ENCODE measurements at regions not wholly inside any gene's neighbourhood (a gene's known extent, or its start where the extent isn't known, plus 50 kb on each side); places are given as distances from the start of the nearest gene placed in this dataset.
A peak's percentile ranks its signal among the peaks of the same experiment; 100 is the strongest.

GRCh38 chr11:10930972-10931760 is 73.3 kb upstream of the ZBED5 start:
- H3K79me2 ChIP-seq (ENCODE audit: insufficient read depth, low read length), result no peaks in the 10 kb centered on the region
- no peaks in the 10 kb centered on the region for H3K9me3 ChIP-seq (ENCODE audit: insufficient read depth, low read depth, low read length)
- H3K4me3 ChIP-seq (ENCODE audit: insufficient read depth, low read depth, low read length), result peak overlapping the region; percentile 64
- H3K4me2 ChIP-seq (ENCODE audit: low read length), result peak overlapping the region; percentile 94
- H3K9ac ChIP-seq (ENCODE audit: low read length), result peak overlapping the region; percentile 90
- no peaks in the 10 kb centered on the region for H3K9me3 Mint-ChIP-seq (ENCODE audit: unreplicated experiment)
- H3K4me3 Mint-ChIP-seq (ENCODE audit: unreplicated experiment), result peak overlapping the region; percentile 90
- H3K27me3 ChIP-seq (ENCODE audit: insufficient read depth, low read length), result no peaks in the 10 kb centered on the region
- peaks cover 11% of the 10 kb centered on the region for H3K4me1 Mint-ChIP-seq (ENCODE audit: low read depth, unreplicated experiment)
- H3K27me3 Mint-ChIP-seq (ENCODE audit: low read depth, unreplicated experiment), result peaks cover 8% of the 10 kb centered on the region
- no peaks in the 10 kb centered on the region for H4K20me1 ChIP-seq (ENCODE audit: insufficient read depth, low read length)
- H3K36me3 Mint-ChIP-seq (ENCODE audit: low read depth, unreplicated experiment), result no peaks in the 10 kb centered on the region
- peak overlapping the region; percentile 71 for H3K27ac ChIP-seq (ENCODE audit: low read depth, low read length)
- H3K4me1 ChIP-seq (ENCODE audit: insufficient read depth, low read length), result peaks cover 16% of the 10 kb centered on the region
- no peak for TF ChIP-seq EZH2 (IDR thresholded peaks at IDR 0.05; ENCODE audit: insufficient read depth, low read length)
- TF ChIP-seq, protein P1, sequence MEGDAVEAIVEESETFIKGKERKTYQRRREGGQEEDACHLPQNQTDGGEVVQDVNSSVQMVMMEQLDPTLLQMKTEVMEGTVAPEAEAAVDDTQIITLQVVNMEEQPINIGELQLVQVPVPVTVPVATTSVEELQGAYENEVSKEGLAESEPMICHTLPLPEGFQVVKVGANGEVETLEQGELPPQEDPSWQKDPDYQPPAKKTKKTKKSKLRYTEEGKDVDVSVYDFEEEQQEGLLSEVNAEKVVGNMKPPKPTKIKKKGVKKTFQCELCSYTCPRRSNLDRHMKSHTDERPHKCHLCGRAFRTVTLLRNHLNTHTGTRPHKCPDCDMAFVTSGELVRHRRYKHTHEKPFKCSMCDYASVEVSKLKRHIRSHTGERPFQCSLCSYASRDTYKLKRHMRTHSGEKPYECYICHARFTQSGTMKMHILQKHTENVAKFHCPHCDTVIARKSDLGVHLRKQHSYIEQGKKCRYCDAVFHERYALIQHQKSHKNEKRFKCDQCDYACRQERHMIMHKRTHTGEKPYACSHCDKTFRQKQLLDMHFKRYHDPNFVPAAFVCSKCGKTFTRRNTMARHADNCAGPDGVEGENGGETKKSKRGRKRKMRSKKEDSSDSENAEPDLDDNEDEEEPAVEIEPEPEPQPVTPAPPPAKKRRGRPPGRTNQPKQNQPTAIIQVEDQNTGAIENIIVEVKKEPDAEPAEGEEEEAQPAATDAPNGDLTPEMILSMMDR (IDR thresholded peaks at IDR 0.05; ENCODE audit: insufficient read depth, low read depth, low read length), result no peak
- peak; percentile 73 for DNase-seq (ENCODE audit: low read depth)
- H3K36me3 ChIP-seq (ENCODE audit: insufficient read depth, low read length), result no peaks in the 10 kb centered on the region
- H3K27ac Mint-ChIP-seq (ENCODE audit: unreplicated experiment), result peak overlapping the region; percentile 77
- peak overlapping the region; percentile 86 for H2AFZ ChIP-seq (ENCODE audit: low read depth, low read length)
- FAIRE-seq, result no peak

GRCh38 chr11:10930224-10930971 is 72.5 kb upstream of the ZBED5 start:
- peaks cover 16% of the 10 kb centered on the region for H3K4me1 ChIP-seq (ENCODE audit: insufficient read depth, low read length)
- peak overlapping the region; percentile 94 for H3K4me2 ChIP-seq (ENCODE audit: low read length)
- DNase-seq (ENCODE audit: low read depth) (no peak), FAIRE-seq (no peak)
- H3K27ac Mint-ChIP-seq (ENCODE audit: unreplicated experiment), result peak overlapping the region; percentile 88
- H3K4me3 ChIP-seq (ENCODE audit: insufficient read depth, low read depth, low read length), result peak overlapping the region; percentile 64
- H4K20me1 ChIP-seq (ENCODE audit: insufficient read depth, low read length), result no peaks in the 10 kb centered on the region
- H3K9me3 Mint-ChIP-seq (ENCODE audit: unreplicated experiment), result no peaks in the 10 kb centered on the region
- H3K36me3 Mint-ChIP-seq (ENCODE audit: low read depth, unreplicated experiment), result no peaks in the 10 kb centered on the region
- peak overlapping the region; percentile 71 for H3K27ac ChIP-seq (ENCODE audit: low read depth, low read length)
- no peaks in the 10 kb centered on the region for H3K9me3 ChIP-seq (ENCODE audit: insufficient read depth, low read depth, low read length)
- peak overlapping the region; percentile 86 for H2AFZ ChIP-seq (ENCODE audit: low read depth, low read length)
- H3K4me3 Mint-ChIP-seq (ENCODE audit: unreplicated experiment), result peak overlapping the region; percentile 84
- H3K27me3 ChIP-seq (ENCODE audit: insufficient read depth, low read length), result no peaks in the 10 kb centered on the region
- TF ChIP-seq EZH2 (IDR thresholded peaks at IDR 0.05; ENCODE audit: insufficient read depth, low read length), result no peak
- peak overlapping the region; percentile 90 for H3K9ac ChIP-seq (ENCODE audit: low read length)
- H3K79me2 ChIP-seq (ENCODE audit: insufficient read depth, low read length), result no peaks in the 10 kb centered on the region
- peaks cover 6% of the 10 kb centered on the region for H3K27me3 Mint-ChIP-seq (ENCODE audit: low read depth, unreplicated experiment)
- H3K4me1 Mint-ChIP-seq (ENCODE audit: low read depth, unreplicated experiment), result peaks cover 11% of the 10 kb centered on the region
- H3K36me3 ChIP-seq (ENCODE audit: insufficient read depth, low read length), result no peaks in the 10 kb centered on the region

- Histone ChIP-seq H3K9me3 (ENCODE audit: insufficient read depth, low read depth, low read length) (no peaks in the 10 kb centered on the region), H3K4me2 (ENCODE audit: low read length) (no peak overlapping the region), H3K9ac (ENCODE audit: low read length) (no peak overlapping the region), H3K4me1 (ENCODE audit: insufficient read depth, low read length) (peaks cover 13% of the 10 kb centered on the region), H2AFZ (ENCODE audit: low read depth, low read length) (no peak overlapping the region), H3K79me2 (ENCODE audit: insufficient read depth, low read length) (no peaks in the 10 kb centered on the region), H3K36me3 (ENCODE audit: insufficient read depth, low read length) (no peaks in the 10 kb centered on the region), H4K20me1 (ENCODE audit: insufficient read depth, low read length) (no peaks in the 10 kb centered on the region), H3K27me3 (ENCODE audit: insufficient read depth, low read length) (no peaks in the 10 kb centered on the region), H3K27ac (ENCODE audit: low read depth, low read length) (no peak overlapping the region), H3K4me3 (ENCODE audit: insufficient read depth, low read depth, low read length) (no peak overlapping the region)
- no peak for TF ChIP-seq EZH2 (IDR thresholded peaks at IDR 0.05; ENCODE audit: insufficient read depth, low read length)
- TF ChIP-seq, protein P1 (IDR thresholded peaks at IDR 0.05; ENCODE audit: insufficient read depth, low read depth, low read length), result no peak
- Mint-ChIP-seq H3K36me3 (ENCODE audit: low read depth, unreplicated experiment) (no peaks in the 10 kb centered on the region), H3K4me1 (ENCODE audit: low read depth, unreplicated experiment) (peaks cover 11% of the 10 kb centered on the region), H3K27ac (ENCODE audit: unreplicated experiment) (no peak overlapping the region), H3K9me3 (ENCODE audit: unreplicated experiment) (no peaks in the 10 kb centered on the region), H3K27me3 (ENCODE audit: low read depth, unreplicated experiment) (peaks cover 6% of the 10 kb centered on the region), H3K4me3 (ENCODE audit: unreplicated experiment) (no peak overlapping the region)
- FAIRE-seq (no peak), DNase-seq (ENCODE audit: low read depth) (no peak)
Measured at GRCh38 chr11:10927538-10927937, 69.7 kb upstream of the ZBED5 start.
